OCI-LY7 (cell line): ENCODE measurements at regions not wholly inside any gene's neighbourhood (a gene's known extent, or its start where the extent isn't known, plus 50 kb on each side); places are given as distances from the start of the nearest gene placed in this dataset.

Source experiments
- BruUV-seq: library from RNA; stranded (reverse); fragments of 400-500 nt; replicated peaks from 2 replicates; lab custom pipeline; 2021; lab: Mats Ljungman, UMichigan
- CTCF ChIA-PET: fragments of 300-600 bp; sonication (Branson Sonifier 250); formaldehyde crosslinking; loops from one replicate; lab custom pipeline; 2022; ENCODE audit warnings: antibody characterized with exemption; ENCODE audit not compliant: unreplicated experiment; lab: Charles Lee
- POLR2A ChIA-PET: fragments of 300-600 bp; sonication (Branson Sonifier 250); formaldehyde crosslinking; loops from one replicate; lab custom pipeline; 2022; ENCODE audit warnings: antibody characterized with exemption; lab: Charles Lee
- DNase-seq: peaks from one replicate; pipeline ENCODE4 v3.0.0-alpha.2; 2015; ENCODE audit warnings: low spot score
- H2AFZ ChIP-seq: fragments of 200-600 bp; sonication (generic), shearing (Covaris generic); 2 replicates; pipeline ENCODE4 v1.6.1; 2014; ENCODE audit warnings: mild to moderate bottlenecking, antibody characterized with exemption, low read length, moderate library complexity
- H3K27ac ChIP-seq: fragments of 200-600 bp; sonication (generic); 2 replicates; pipeline ENCODE4 v1.5.1; 2014; ENCODE audit warnings: mixed run types, low read depth, mild to moderate bottlenecking, moderate library complexity, low read length, inconsistent platforms; ENCODE audit not compliant: poor library complexity, severe bottlenecking
- H3K36me3 ChIP-seq: fragments of 200-600 bp; sonication (generic); 2 replicates; pipeline ENCODE4 v1.6.1; 2014; ENCODE audit warnings: mild to moderate bottlenecking, antibody characterized with exemption, low read length, moderate library complexity, mixed read lengths; ENCODE audit not compliant: insufficient read depth
- H3K4me1 ChIP-seq: fragments of 200-600 bp; sonication (generic); 2 replicates; pipeline ENCODE4 v1.5.1; 2014; ENCODE audit warnings: mild to moderate bottlenecking, low read length; ENCODE audit not compliant: insufficient read depth, poor library complexity, severe bottlenecking
- H3K4me2 ChIP-seq: fragments of 200-600 bp; sonication (generic); 2 replicates; pipeline ENCODE4 v1.6.1; 2014; ENCODE audit warnings: mild to moderate bottlenecking, low read length
- H3K4me3 ChIP-seq: fragments of 200-600 bp; sonication (generic); 2 replicates; pipeline ENCODE4 v1.5.1; 2014; ENCODE audit warnings: mild to moderate bottlenecking, low read depth, low read length; ENCODE audit not compliant: poor library complexity, severe bottlenecking
- H3K79me2 ChIP-seq: fragments of 200-600 bp; sonication (generic); 2 replicates; pipeline ENCODE4 v1.6.1; 2016; ENCODE audit warnings: low read depth, mild to moderate bottlenecking, low read length, moderate library complexity, mixed read lengths; ENCODE audit not compliant: insufficient read depth
- H3K9me2 ChIP-seq: fragments of 200-600 bp; sonication (generic); 2 replicates; pipeline ENCODE4 v1.6.1; 2016; ENCODE audit warnings: mild to moderate bottlenecking, low read length, mixed read lengths; ENCODE audit not compliant: insufficient read depth
- H3K9me3 ChIP-seq: fragments of 200-600 bp; sonication (generic); 2 replicates; pipeline ENCODE4 v1.6.1; 2014; ENCODE audit warnings: mild to moderate bottlenecking, mixed run types, low read length, mixed read lengths
- H4K20me1 ChIP-seq: fragments of 200-600 bp; sonication (generic); 2 replicates; pipeline ENCODE4 v1.6.1; 2014; ENCODE audit warnings: mild to moderate bottlenecking, antibody characterized with exemption, low read length, moderate library complexity, mixed read lengths; ENCODE audit not compliant: insufficient read depth
- CTCF ChIP-seq: fragments of 200-600 bp; sonication (generic); conservative IDR thresholded peaks from 2 replicates; pipeline ENCODE4 v1.5.1; 2014; ENCODE audit warnings: mild to moderate bottlenecking, antibody characterized with exemption, low read length, moderate library complexity, mixed read lengths
- EZH2phosphoT487 ChIP-seq: fragments of 200-600 bp; sonication (generic); IDR thresholded peaks from 2 replicates; pipeline ENCODE4 v1.6.1; 2018; ENCODE audit warnings: low read depth, borderline replicate concordance, mild to moderate bottlenecking, mixed run types, antibody characterized with exemption, low read length, moderate library complexity, mixed read lengths
- intact Hi-C: fragments of 100-400 bp; cut with micrococcal nuclease; formaldehyde crosslinking; loops from one replicate; pipeline ENCODE4 v1.10.0; 2022; ENCODE audit not compliant: unreplicated experiment

DNA sequence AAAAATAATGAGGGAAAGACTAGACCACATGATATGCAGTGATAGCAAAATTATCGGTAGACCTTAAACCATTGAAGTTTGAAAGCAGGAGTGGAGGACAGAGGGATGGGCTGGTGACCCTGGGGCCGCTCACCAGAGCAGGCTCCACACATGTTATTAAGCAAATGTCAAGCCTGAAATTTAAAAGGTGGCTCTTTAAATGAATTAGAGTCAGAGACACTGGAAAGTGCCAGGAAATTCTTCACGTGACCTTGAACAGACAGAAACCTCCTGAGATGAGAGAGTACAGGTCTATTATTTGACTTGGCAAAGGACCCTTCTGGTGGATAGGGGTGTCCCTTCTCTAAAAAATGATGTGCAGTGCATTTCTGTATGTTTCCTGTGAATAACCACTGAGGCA lies 111.0 kb upstream of the CPEB4 start:
- Histone ChIP-seq H3K9me3 (no peaks in the 10 kb centered on the region), H3K36me3 (no peaks in the 10 kb centered on the region), H3K79me2 (no peaks in the 10 kb centered on the region), H3K9me2 (no peaks in the 10 kb centered on the region), H4K20me1 (no peaks in the 10 kb centered on the region), H2AFZ (no peak overlapping the region), H3K27ac (no peak overlapping the region), H3K4me3 (no peak overlapping the region), H3K4me2 (no peak overlapping the region), H3K4me1 (peaks cover 63% of the 10 kb centered on the region)
- no TSS peak for BruUV-seq
- intact Hi-C loops: no loop called here
- ChIA-PET POLR2A (interaction anchor here (0.7 to 1.9 kb wide), 3 partner anchors 8 to 44 kb away, joined by 4 to 7 read pairs (median 4); no protein-coding TSS in a partner anchor), CTCF (no interaction called here)
- no peak for DNase-seq
- TF ChIP-seq CTCF (no peak), EZH2phosphoT487 (no peak)

GRCh38 chr5:173777674-173778073 lies 110.5 kb upstream of the CPEB4 start:
- TF ChIP-seq EZH2phosphoT487 (no peak), CTCF (no peak)
- Histone ChIP-seq H3K4me2 (peak overlapping the region; percentile 37), H3K4me3 (no peak overlapping the region), H4K20me1 (no peaks in the 10 kb centered on the region), H3K27ac (no peak overlapping the region), H3K9me3 (no peaks in the 10 kb centered on the region), H3K9me2 (no peaks in the 10 kb centered on the region), H3K79me2 (no peaks in the 10 kb centered on the region), H3K36me3 (no peaks in the 10 kb centered on the region), H3K4me1 (peaks cover 63% of the 10 kb centered on the region), H2AFZ (peak overlapping the region; percentile 52; the same call in 1 of the 2 replicates)
- no TSS peak for BruUV-seq
- no peak for DNase-seq
- intact Hi-C loops: no loop called here
- CTCF ChIA-PET: no interaction called here
- POLR2A ChIA-PET: interaction anchor here (0.9 to 1.9 kb wide), 3 partner anchors 13 to 145 kb away, joined by 3 to 7 read pairs (median 4); no protein-coding TSS in a partner anchor

DNA sequence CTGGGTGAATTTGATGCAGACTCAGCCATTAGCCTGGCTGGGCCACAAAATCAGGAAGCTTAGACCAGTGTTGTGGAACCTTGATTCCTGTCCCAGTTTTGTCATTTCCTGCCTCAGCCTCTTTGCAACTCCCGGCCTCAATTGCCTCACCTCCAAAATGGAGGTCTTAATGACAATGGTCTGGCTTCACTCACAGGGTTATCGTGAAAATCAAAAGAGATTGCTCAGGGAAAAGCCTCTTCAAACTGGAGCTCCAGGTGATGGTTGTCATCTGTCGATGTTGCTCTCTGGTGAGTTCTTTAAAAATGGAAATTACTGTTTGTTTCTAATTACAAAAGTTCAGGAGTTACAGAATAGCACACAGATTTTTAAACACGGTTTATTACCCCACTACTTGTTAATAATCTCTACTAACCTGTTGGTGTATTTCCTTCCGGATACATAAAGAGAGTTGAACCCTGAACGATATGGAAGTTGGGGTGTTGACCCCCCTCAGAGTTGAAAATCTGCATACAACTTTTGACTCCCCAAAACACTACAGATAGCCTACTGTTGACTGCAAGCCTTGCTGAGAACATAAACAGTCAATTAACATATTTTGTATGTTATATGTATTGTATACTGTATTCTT lies 109.9 kb upstream of the CPEB4 start:
- Histone ChIP-seq H3K79me2 (no peaks in the 10 kb centered on the region), H3K9me2 (no peaks in the 10 kb centered on the region), H3K4me3 (no peak overlapping the region), H4K20me1 (no peaks in the 10 kb centered on the region), H3K4me2 (peak overlapping the region; percentile 37), H3K36me3 (no peaks in the 10 kb centered on the region), H3K4me1 (peaks cover 66% of the 10 kb centered on the region), H2AFZ (peak overlapping the region; percentile 52; the same call in 1 of the 2 replicates), H3K27ac (no peak overlapping the region), H3K9me3 (no peaks in the 10 kb centered on the region)
- ChIA-PET POLR2A (interaction anchor here (0.6 to 1.9 kb wide), 5 partner anchors 12 to 149 kb away, joined by 3 to 7 read pairs (median 4); no protein-coding TSS in a partner anchor), CTCF (no interaction called here)
- intact Hi-C loops: no loop called here
- BruUV-seq: no TSS peak
- TF ChIP-seq CTCF (no peak), EZH2phosphoT487 (no peak)
- peak; percentile 33 for DNase-seq
